ENCODE measurements at regions not wholly inside any gene's neighbourhood (a gene's known extent, or its start where the extent isn't known, plus 50 kb on each side); places are given as distances from the start of the nearest gene placed in this dataset.

GRCh38 chr6:163752446-163752845 lies 337.9 kb downstream of the QKI start:
- no peak for TF ChIP-seq POLR2AphosphoS5 (IDR thresholded peaks at IDR 0.05; ENCODE audit: borderline replicate concordance, low read depth, low read length)
- no peak for TF ChIP-seq EZH2 (IDR thresholded peaks at IDR 0.05)
